Activated gamma-delta T cell treated with Interleukin-2 at 50 U/mL for 16 hours (primary cell): ENCODE measurements at regions not wholly inside any gene's neighbourhood (a gene's known extent, or its start where the extent isn't known, plus 50 kb on each side); places are given as distances from the start of the nearest gene placed in this dataset.
"Not testable (repeated sequence)": the region's sequence is repeated elsewhere in the genome, so short reads cannot be mapped to it uniquely, and the experiment has no call there.

Experiments used
- DNase-seq: peaks from one replicate; pipeline ENCODE4 v3.0.0-alpha.2; 2020

DNA sequence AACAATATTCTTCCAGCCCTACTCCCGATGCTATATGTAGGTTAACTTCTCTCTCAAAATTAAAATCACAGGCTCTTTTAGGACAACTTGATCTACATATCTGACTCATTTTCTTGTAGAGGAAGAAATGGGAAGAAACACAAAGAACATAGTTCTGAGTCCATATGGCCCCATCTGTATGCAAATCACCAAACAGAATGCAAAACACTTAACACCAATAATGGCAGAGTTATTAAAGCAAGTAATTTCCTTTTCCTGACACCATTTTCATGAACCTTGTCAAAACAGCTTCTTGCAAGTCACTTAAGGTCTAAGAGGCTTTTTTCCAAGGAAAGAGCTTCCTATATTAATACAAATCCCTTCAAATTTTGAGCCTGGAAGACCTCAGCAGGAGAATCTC lies 300.4 kb upstream of the CLEC14A start:
- DNase-seq = no peak

DNA sequence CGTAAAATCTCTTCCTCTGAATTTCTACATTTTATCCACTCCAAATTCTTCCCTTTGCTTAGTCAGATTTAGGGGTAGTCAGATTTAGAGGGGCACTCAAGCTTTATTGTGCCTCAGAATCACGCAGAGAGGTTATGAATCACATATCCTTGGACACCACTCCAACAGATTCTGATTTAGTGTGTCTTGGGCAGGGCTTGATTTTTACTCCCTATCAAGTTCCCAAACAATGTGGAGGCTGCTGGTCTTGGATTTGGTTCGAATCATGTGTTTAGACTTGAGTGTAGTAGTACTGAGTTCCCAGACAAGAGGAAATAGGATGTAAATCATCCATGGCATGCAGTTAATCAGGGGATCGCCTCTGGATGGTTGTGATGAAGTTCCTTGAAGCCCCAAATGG lies 298.1 kb upstream of the CLEC14A start:
- DNase-seq = no peak

DNA sequence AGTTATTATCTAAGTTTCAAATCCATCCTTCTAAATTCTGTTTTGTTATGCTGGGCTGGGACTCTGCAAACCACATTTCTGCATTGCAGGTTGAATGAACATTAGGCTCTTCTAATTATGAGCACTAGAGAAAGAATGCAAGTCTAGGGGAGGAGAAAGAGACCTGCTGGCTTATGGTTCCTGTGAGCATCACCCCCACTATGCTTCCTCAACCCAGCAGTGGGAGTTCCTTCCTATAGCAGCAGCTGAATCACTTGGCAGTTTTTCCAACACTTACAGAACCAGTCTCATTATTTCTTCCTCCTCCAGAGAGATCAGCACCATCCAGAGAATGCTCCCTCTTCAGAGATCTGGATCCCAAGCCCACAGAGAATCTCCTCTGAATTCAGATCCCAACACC lies 297.7 kb upstream of the CLEC14A start:
- DNase-seq = no peak

GRCh38 chr14:38549564-38549963 lies 293.7 kb upstream of the CLEC14A start:
- no peak for DNase-seq

DNA sequence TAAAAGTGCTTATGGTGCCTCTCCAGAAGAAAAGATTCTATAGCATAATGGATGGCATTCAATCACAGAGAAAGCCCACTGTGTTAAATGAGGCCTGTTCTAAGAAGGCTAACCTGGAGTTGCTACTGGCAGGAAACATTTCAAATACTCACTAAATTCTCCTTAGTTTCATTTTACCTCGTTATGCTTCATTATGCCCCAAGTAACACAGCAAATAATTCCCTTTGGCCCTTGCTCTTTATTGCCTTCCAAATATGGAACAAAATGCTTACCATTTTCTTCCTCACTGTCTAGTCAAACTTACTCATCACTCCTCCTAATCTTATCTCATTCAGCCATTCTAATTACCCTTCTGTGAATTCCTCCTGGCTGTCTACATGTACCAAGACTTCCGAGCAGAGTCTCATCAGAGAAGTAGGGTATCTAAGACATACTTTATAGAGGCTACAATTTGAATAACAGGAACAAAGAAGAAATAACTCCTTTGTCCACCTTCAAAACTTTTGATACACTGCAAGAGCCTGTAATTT lies 292.1 kb upstream of the CLEC14A start:
- no peak for DNase-seq

DNA sequence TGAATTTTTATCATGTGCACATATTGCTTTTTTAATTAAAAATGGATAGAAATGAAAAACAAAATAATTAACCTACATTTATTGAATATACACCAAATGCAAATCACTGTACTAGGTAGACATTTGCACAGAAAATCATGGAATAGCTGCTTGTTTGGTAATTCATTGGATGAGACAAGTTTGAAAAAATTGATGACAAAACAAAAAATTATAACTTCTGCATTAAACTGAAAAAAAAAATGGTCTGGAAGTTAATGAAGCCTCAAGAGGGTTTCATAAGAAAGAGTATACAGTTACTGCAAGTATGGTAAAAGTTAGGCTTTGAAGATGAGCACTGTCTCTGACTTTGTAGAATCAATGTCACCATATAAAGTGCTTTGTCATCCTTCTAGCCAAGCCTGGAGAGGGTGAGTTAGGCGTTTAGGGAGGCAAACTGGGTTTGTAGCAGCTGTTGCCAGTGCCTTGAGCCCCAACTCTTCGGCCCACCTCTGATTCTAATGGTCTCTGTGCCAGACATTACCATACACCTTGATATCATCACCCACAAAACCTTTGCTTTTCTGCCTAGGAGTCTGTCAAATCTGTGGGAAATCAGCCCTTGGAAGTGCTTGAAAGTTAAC lies 291.1 kb upstream of the CLEC14A start:
- DNase-seq = no peak

DNA sequence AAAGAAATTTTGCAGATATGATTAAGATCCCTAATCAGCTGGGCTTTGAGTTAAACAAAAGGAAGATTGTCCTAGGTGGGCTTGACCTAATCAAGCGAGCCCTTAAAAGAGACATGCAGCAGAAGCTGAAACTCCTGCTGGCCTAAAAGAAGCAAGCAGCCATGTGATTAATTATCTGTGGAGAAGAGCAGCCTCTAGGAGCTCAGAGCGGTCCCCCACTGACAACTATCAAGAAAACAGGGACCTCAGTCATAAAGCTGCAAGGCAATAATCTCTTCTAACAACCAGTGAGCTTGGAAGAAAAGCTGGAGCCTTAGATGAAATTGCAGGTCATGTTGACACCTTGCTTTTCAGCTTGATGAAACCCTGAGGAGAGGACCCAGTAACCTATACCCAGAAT lies 288.9 kb upstream of the CLEC14A start:
- DNase-seq = no peak

DNA sequence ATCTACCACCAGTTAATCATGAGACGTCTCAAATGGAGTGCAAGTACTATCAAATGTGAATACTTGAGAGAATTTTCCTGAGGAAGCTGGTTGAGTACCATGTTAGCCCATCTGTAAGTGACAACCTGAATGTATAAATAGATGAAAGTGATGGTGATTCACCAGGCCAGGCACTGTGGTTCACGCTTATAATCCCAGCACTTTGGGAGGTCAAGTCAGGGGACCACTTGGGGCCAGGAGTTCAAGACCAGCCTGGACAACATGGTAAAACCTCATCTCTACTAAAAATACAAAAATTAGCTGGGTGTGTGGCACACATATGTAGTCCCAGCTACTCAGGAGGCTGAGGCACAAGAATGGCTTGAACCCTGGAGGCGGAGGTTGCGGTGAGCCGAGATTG lies 288.0 kb upstream of the CLEC14A start:
- DNase-seq = not testable (repeated sequence)

- not testable (repeated sequence) for DNase-seq
These were observed 282.2 kb upstream of the CLEC14A start for GRCh38 chr14:38538053-38538452.

DNA sequence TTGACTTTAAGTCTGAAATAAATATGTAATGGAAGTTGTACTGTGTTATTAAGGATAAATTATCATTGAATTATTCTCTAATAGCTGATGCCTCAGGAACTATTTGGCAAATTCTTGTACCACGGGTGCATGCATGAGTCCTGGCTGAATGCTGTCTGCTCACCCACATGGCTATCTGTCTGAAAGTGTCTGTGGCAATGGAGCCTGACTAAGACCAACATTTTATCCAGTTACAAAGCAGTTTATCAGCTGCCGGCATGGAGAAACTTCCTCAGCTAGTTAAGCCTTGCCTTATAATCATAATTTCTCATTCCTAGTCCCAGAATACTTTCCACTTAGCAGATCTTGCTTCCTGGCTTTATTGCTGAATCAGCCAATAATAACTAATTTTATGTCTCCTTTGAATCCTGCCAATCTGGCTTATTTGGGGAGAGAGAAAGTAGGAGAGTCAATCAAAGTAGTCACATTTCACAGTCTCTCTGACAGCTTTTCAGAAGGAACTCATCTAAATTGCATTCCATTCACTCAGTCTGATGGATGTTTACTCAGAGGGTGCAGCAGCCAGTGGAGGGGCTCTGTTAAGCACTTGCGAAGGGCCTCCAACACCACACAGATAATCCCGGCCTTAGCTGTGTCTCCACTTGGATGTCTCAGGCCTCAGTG lies 280.6 kb upstream of the CLEC14A start:
- no peak for DNase-seq

DNA sequence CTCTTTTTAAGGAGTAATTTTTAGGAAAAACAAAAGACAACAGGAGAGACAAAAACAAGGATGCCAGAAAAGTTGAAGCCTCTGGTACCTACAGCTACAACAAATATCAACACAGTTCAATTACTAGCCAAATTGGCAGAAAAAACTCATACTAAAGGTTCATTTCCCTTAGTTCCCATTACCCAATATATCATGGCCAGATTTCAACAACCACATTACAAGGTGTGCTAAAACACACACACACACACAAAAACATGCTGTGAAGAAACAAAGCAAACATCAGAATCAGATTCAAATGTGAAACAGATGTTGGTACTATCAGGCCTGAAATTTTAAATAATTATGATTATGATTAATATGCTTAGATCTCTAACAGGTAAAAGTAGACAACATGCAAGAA lies 272.7 kb upstream of the CLEC14A start:
- no peak for DNase-seq

GRCh38 chr14:38527502-38527878 lies 271.6 kb upstream of the CLEC14A start:
- DNase-seq = no peak

GRCh38 chr14:38526826-38527501 lies 271.1 kb upstream of the CLEC14A start:
- DNase-seq = no peak

GRCh38 chr14:38524636-38525509 lies 269.0 kb upstream of the CLEC14A start:
- no peak for DNase-seq

GRCh38 chr14:38522724-38523123 lies 266.8 kb upstream of the CLEC14A start:
- DNase-seq = no peak

- no peak for DNase-seq
These were observed 265.7 kb upstream of the CLEC14A start for GRCh38 chr14:38521591-38521990.

DNA sequence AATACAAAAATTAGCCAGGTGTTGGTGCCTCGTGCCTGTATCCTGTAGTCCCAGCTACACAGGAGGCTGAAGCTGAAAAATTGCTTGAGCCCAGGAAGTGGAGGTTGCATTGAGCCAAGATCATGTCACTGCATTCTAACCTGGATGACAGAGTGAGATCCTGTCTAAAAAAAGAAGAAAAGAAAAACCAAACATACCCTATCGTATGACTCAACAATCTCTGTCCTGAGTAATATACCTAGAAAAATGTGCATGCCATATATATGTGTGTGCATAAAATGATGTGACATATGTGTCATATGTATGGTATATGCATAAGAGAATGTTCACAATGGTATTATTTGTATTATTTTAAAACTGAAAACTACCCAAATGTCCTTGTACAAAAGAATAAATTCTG lies 261.5 kb upstream of the CLEC14A start:
- DNase-seq = no peak

- no peak for DNase-seq
These were observed 256.3 kb upstream of the CLEC14A start for GRCh38 chr14:38512236-38512635.

DNA sequence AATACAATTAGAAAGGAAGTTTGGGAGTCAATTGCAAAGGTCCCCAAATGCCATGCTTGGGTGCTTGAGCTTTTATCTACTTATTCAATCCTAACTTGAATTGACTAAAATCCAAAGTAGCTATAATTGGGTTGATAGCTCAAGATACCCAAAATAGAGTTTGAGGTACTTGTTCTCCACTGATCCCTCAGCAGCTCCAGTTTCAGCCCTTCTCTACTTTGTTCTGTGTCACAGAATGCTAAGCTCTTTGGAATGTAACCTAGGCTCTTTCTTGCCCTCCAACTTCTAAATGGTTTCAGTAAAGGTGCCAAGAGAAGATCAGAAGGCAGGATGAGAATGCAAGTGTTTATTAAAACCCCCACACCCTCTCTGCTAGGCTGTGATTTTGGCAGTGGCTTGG lies 251.4 kb upstream of the CLEC14A start:
- no peak for DNase-seq

DNA sequence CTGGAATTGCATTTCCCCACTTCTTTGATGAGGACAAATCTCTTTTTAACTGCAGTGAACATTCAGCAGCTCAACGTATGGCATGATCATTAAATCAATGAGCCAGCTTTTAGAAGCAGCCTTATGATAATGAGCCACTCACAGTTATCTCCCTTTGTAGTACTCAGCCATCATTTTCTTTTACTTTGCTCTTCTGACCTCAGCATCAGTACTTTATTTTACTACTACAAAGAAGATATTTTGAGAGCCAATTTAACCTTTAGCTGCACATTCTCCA lies 250.0 kb upstream of the CLEC14A start:
- DNase-seq = no peak

DNA sequence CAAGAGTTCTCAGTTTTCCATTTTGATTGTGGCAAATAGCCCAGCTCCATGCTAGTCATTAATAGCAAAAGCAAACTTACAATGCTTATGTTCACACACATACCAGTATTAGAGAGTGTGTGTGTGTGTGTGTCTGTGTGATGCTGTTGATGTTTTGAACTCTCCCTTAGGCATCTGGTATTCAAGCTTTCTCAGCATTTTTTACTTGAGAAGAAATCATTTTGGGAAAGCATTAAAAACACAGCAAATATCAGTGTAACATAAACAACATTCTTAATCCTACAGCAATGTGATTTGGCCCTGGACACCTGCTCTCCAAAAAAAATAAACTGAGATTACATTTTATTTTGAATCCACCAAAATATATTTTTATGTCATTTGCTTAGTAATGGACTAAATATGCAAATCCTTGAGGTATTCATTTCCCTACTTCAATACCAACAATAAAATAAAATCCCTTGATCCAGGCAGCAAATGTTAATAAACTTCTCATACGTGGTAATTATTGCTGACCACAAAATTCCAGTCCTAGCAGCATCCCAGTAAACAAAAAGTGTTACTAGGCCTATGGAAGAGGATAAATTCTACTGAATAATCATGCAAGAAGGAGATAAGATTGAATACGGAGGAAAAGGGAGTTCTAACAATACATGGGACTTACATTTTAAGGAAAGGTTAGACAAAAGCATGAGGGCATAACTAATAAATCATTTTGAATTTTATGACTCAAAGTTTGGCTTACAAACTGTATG lies 249.5 kb upstream of the CLEC14A start:
- no peak for DNase-seq

DNA sequence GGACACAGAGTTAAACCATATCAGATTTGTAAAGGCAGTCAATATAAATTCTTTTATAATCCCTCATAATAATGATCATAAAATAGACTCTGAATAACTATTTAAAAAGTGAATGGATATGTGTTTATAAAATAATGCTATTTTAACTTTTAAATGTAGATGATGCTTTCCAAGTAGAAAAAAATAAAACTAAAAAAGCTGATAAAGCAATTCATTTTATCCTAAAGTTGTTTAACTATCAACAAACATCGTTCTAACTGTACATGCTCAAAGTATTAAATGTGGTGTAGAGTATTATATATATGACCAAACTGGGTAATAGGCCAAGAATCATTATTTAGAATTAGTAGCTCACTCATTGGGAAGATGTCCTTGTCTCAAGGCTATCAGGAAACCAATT lies 248.3 kb upstream of the CLEC14A start:
- no peak for DNase-seq

- no peak for DNase-seq
These were observed 246.3 kb upstream of the CLEC14A start for GRCh38 chr14:38502239-38502638.
